Caco-2 (cell line): ENCODE measurements at regions not wholly inside any gene's neighbourhood (a gene's known extent, or its start where the extent isn't known, plus 50 kb on each side); places are given as distances from the start of the nearest gene placed in this dataset.

Source experiments
- BruUV-seq: library from RNA; stranded (reverse); fragments of 400-500 nt; replicated peaks from 2 replicates; lab custom pipeline; 2021; lab: Mats Ljungman, UMichigan
- CTCF ChIA-PET: fragments of 300-600 bp; sonication (Branson Sonifier 250); formaldehyde crosslinking; loops from one replicate; lab custom pipeline; 2022; ENCODE audit warnings: antibody characterized with exemption; lab: Charles Lee
- POLR2A ChIA-PET: fragments of 300-600 bp; sonication (Branson Sonifier 250); formaldehyde crosslinking; loops from one replicate; lab custom pipeline; 2022; ENCODE audit warnings: antibody characterized with exemption; lab: Charles Lee
- DNase-seq, 2 experiments: peaks; one replicate each; pipeline versions ENCODE4 v3.0.0 to v3.0.0-alpha.2; 2020 to 2022
- H3K27me3 ChIP-seq: replicated peaks from 2 replicates; pipeline ENCODE4 v1.6.0; 2011; ENCODE audit warnings: low read length; ENCODE audit not compliant: control insufficient read depth, insufficient read depth
- H3K36me3 ChIP-seq: 2 replicates; pipeline ENCODE4 v1.5.1; 2011; ENCODE audit warnings: low read length; ENCODE audit not compliant: control insufficient read depth, insufficient read depth
- H3K4me1 ChIP-seq: fragments of 250-450 bp; sonication (Bioruptor Pico); 2 replicates; pipeline ENCODE4 v1.5.1; 2020; ENCODE audit warnings: mild to moderate bottlenecking
- H3K4me3 ChIP-seq: 2 replicates; pipeline ENCODE4 v1.5.1; 2011; ENCODE audit warnings: low read depth, mild to moderate bottlenecking, control low read depth, low read length
- H3K9me3 ChIP-seq: fragments of 250-450 bp; sonication (Bioruptor Pico); 2 replicates; pipeline ENCODE4 v1.5.1; 2020; ENCODE audit warnings: mild to moderate bottlenecking, moderate library complexity
- H3K27ac Mint-ChIP-seq: one replicate; pipeline ENCODE4 v1.8.0; 2022; ENCODE audit warnings: mixed read lengths; ENCODE audit not compliant: unreplicated experiment
- H3K27me3 Mint-ChIP-seq: one replicate; pipeline ENCODE4 v1.8.0; 2022; ENCODE audit warnings: mixed read lengths; ENCODE audit not compliant: insufficient read depth, unreplicated experiment
- H3K36me3 Mint-ChIP-seq: one replicate; pipeline ENCODE4 v1.8.0; 2022; ENCODE audit warnings: mild to moderate bottlenecking, mixed read lengths; ENCODE audit not compliant: insufficient read depth, unreplicated experiment
- H3K4me1 Mint-ChIP-seq: one replicate; pipeline ENCODE4 v1.8.0; 2022; ENCODE audit warnings: low read depth, mixed read lengths; ENCODE audit not compliant: unreplicated experiment
- H3K4me3 Mint-ChIP-seq: one replicate; pipeline ENCODE4 v1.8.0; 2022; ENCODE audit warnings: mild to moderate bottlenecking, moderate library complexity, mixed read lengths; ENCODE audit not compliant: unreplicated experiment
- H3K9me3 Mint-ChIP-seq: one replicate; pipeline ENCODE4 v1.8.0; 2022; ENCODE audit warnings: mixed read lengths; ENCODE audit not compliant: unreplicated experiment
- CTCF ChIP-seq, 2 experiments: fragments of 200-600 bp in 1 of 2; IDR thresholded peaks; 1 replicate in 1 of 2; 2 replicates in 1 of 2; pipeline versions ENCODE4 v1.5.1 to v1.8.0; 2011 to 2022; ENCODE audit warnings: antibody characterized with exemption in 1 of 2, control low read depth in 1 of 2, inconsistent platforms in 1 of 2, low read depth in 1 of 2, low read length in 1 of 2, mild to moderate bottlenecking in 1 of 2, moderate library complexity in 1 of 2; ENCODE audit not compliant: insufficient read depth in 1 of 2, severe bottlenecking in 1 of 2, unreplicated experiment in 1 of 2
- intact Hi-C: fragments of 100-400 bp; cut with micrococcal nuclease; formaldehyde crosslinking; loops from one replicate; pipeline ENCODE4 v1.10.0; 2022; ENCODE audit not compliant: unreplicated experiment

- Mint-ChIP-seq H3K27me3 (no peaks in the 10 kb centered on the region), H3K36me3 (no peaks in the 10 kb centered on the region), H3K4me1 (no peaks in the 10 kb centered on the region), H3K27ac (no peak overlapping the region), H3K9me3 (no peaks in the 10 kb centered on the region), H3K4me3 (no peak overlapping the region)
- ChIA-PET CTCF (interaction anchor here (3.4 kb wide), 1 partner anchor 184 kb away, joined by 33 read pairs; no protein-coding TSS in a partner anchor), POLR2A (no interaction called here)
- no peak for DNase-seq
- BruUV-seq = no TSS peak
- Histone ChIP-seq H3K27me3 (no peaks in the 10 kb centered on the region), H3K9me3 (no peaks in the 10 kb centered on the region), H3K4me3 (no peak overlapping the region), H3K4me1 (no peaks in the 10 kb centered on the region), H3K36me3 (no peaks in the 10 kb centered on the region)
- no peak for TF ChIP-seq CTCF (IDR thresholded peaks at IDR 0.05; ENCODE audit: insufficient read depth in 1 of 2, low read depth in 1 of 2, low read length in 1 of 2, severe bottlenecking in 1 of 2, unreplicated experiment in 1 of 2)
- intact Hi-C loops = loop anchor here (5.0 to 10.0 kb wide), 2 partner anchors 137 to 290 kb away; no protein-coding TSS in a partner anchor
Measured at GRCh38 chr12:39105111-39105510, 199.7 kb upstream of the CPNE8 start.

- H3K27me3 Mint-ChIP-seq = peaks cover 2% of the 10 kb centered on the region
- H3K36me3 ChIP-seq = no peaks in the 10 kb centered on the region
- peak in 1 of 2 experiments; percentile 68 for DNase-seq
- intact Hi-C loops = loop anchor here (1.0 to 10.0 kb wide), 7 partner anchors 170 to 965 kb away; no protein-coding TSS in a partner anchor
- no peaks in the 10 kb centered on the region for H3K4me1 ChIP-seq
- H3K4me1 Mint-ChIP-seq = no peaks in the 10 kb centered on the region
- peak; percentile 59 to 78 for TF ChIP-seq CTCF (IDR thresholded peaks at IDR 0.05; ENCODE audit: insufficient read depth in 1 of 2, low read depth in 1 of 2, low read length in 1 of 2, severe bottlenecking in 1 of 2, unreplicated experiment in 1 of 2)
- ChIA-PET CTCF (interaction anchor here (1.0 to 3.4 kb wide), 3 partner anchors 170 to 198 kb away, joined by 3 to 33 read pairs (median 7); partner anchors contain the start of gene CPNE8), POLR2A (no interaction called here)
- no peak overlapping the region for H3K4me3 Mint-ChIP-seq
- H3K27ac Mint-ChIP-seq = no peak overlapping the region
- no peaks in the 10 kb centered on the region for H3K27me3 ChIP-seq
- no peak overlapping the region for H3K4me3 ChIP-seq
- H3K9me3 Mint-ChIP-seq = no peaks in the 10 kb centered on the region
- BruUV-seq = no TSS peak
- H3K9me3 ChIP-seq = no peaks in the 10 kb centered on the region
- no peaks in the 10 kb centered on the region for H3K36me3 Mint-ChIP-seq
Measured at GRCh38 chr12:39103552-39104165, 198.3 kb upstream of the CPNE8 start.

- ChIA-PET CTCF (interaction anchor here (0.9 to 2.4 kb wide), 3 partner anchors 171 to 197 kb away, joined by 3 to 7 read pairs (median 6); no protein-coding TSS in a partner anchor), POLR2A (no interaction called here)
- intact Hi-C loops = loop anchor here (1.0 to 10.0 kb wide), 7 partner anchors 171 to 964 kb away; no protein-coding TSS in a partner anchor
- Mint-ChIP-seq H3K36me3 (no peaks in the 10 kb centered on the region), H3K4me1 (no peaks in the 10 kb centered on the region), H3K27ac (no peak overlapping the region), H3K4me3 (no peak overlapping the region), H3K27me3 (peaks cover 4% of the 10 kb centered on the region), H3K9me3 (no peaks in the 10 kb centered on the region)
- Histone ChIP-seq H3K36me3 (no peaks in the 10 kb centered on the region), H3K4me3 (no peak overlapping the region), H3K9me3 (no peaks in the 10 kb centered on the region), H3K27me3 (no peaks in the 10 kb centered on the region), H3K4me1 (no peaks in the 10 kb centered on the region)
- DNase-seq = no peak
- TF ChIP-seq CTCF (IDR thresholded peaks at IDR 0.05; ENCODE audit: insufficient read depth in 1 of 2, low read depth in 1 of 2, low read length in 1 of 2, severe bottlenecking in 1 of 2, unreplicated experiment in 1 of 2) = no peak
- no TSS peak for BruUV-seq
Measured at GRCh38 chr12:39102474-39103209, 197.3 kb upstream of the CPNE8 start.
